GM18517 (cell line): ENCODE measurements at regions not wholly inside any gene's neighbourhood (a gene's known extent, or its start where the extent isn't known, plus 50 kb on each side); places are given as distances from the start of the nearest gene placed in this dataset.
"Not testable (repeated sequence)": the region's sequence is repeated elsewhere in the genome, so short reads cannot be mapped to it uniquely, and the experiment has no call there.

Source experiments
- ATAC-seq: cut with Tn5 transposase; IDR thresholded peaks from one replicate; pipeline ENCODE4 v1.9.1; 2021; ENCODE audit warnings: mild to moderate bottlenecking, moderate library complexity; ENCODE audit not compliant: unreplicated experiment

GRCh38 chr2:38243186-38243880, 133.7 kb downstream of the ATL2 start:
- ATAC-seq: no peak

GRCh38 chr2:38239452-38239851, 137.6 kb downstream of the ATL2 start:
- ATAC-seq: no peak

GRCh38 chr2:38238705-38239104, 138.4 kb downstream of the ATL2 start:
- ATAC-seq: not testable (repeated sequence)

- ATAC-seq: no peak
Observed at GRCh38 chr2:38237311-38237710, 139.8 kb downstream of the ATL2 start.

GRCh38 chr2:38233231-38233983, 143.7 kb downstream of the ATL2 start:
- no peak for ATAC-seq

- ATAC-seq: no peak
Observed at GRCh38 chr2:38232454-38232853, 144.6 kb downstream of the ATL2 start.

- no peak for ATAC-seq
Observed at GRCh38 chr2:38230756-38231155, 146.3 kb downstream of the ATL2 start.

- no peak for ATAC-seq
Observed at GRCh38 chr2:38228753-38229152, 148.3 kb downstream of the ATL2 start.

- no peak for ATAC-seq
Observed at GRCh38 chr2:38224821-38225437, 149.0 kb upstream of the CYP1B1 start.

GRCh38 chr2:38224181-38224580, 148.2 kb upstream of the CYP1B1 start:
- ATAC-seq: no peak

- ATAC-seq: no peak
Observed at GRCh38 chr2:38223256-38223655, 147.3 kb upstream of the CYP1B1 start.

- ATAC-seq: no peak
Observed at GRCh38 chr2:38220164-38220563, 144.2 kb upstream of the CYP1B1 start.

GRCh38 chr2:38218995-38219394, 143.0 kb upstream of the CYP1B1 start:
- no peak for ATAC-seq

- no peak for ATAC-seq
Observed at GRCh38 chr2:38218591-38218991, 142.6 kb upstream of the CYP1B1 start.

- no peak for ATAC-seq
Observed at GRCh38 chr2:38217401-38218188, 141.6 kb upstream of the CYP1B1 start.

- ATAC-seq: no peak
Observed at GRCh38 chr2:38216886-38217285, 140.9 kb upstream of the CYP1B1 start.

GRCh38 chr2:38215993-38216392, 140.0 kb upstream of the CYP1B1 start:
- ATAC-seq: no peak

GRCh38 chr2:38215522-38215921, 139.6 kb upstream of the CYP1B1 start:
- ATAC-seq: no peak

GRCh38 chr2:38214209-38214717, 138.3 kb upstream of the CYP1B1 start:
- ATAC-seq: no peak

- ATAC-seq: no peak
Observed at GRCh38 chr2:38213619-38214167, 137.7 kb upstream of the CYP1B1 start.

- ATAC-seq: no peak
Observed at GRCh38 chr2:38212312-38212711, 136.4 kb upstream of the CYP1B1 start.
